ENCODE measurements at regions not wholly inside any gene's neighbourhood (a gene's known extent, or its start where the extent isn't known, plus 50 kb on each side); places are given as distances from the start of the nearest gene placed in this dataset.

DNA sequence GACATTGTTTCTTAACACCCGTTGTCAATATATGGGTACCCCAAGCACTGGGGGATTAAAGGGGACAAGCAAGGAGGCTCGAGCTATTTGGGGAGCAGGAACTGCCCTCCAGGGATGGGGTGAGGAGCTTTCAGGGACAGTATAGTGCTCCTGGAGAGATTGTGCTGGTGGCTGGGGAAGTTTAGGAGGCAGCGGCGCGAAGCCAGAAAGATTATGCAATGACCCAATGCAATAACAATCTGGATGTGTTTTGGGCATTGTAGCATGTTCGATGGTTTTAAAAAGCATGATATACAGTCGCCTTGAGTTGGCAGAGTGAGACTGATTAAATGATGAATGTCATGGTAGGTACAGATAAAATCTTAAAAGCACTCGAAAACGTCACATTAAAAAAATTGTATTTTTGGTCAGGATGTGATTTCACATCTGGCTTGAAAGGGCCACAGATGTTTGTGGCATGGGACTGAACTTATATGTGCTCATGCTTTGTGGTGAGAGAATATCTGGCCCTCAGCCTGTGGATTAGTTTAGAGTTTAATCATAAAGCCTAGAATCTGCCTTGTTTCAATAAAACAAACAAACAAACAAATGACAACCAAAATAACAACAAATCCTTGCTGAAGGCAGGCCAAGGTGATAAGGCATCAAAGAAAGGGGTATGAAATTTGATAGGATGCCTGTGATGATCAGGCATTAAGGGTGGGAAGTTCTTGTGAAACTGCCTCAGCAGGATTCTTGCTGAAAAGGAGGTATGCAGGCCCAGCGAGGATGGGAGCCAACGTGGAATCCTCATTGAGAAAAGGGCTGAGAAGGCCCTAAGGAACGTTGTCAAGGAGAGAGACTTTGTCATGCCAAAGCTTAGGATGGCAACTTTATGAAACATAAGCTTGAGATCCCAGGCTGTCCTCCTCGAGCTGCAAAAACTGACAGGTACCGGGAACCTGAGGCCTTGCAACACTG, 417.1 kb upstream of the KLF6 start:
- Histone ChIP-seq H3K9me1 (replicated peaks; ENCODE audit: control insufficient read depth, extremely low read depth, insufficient read depth, low read length) (no peaks in the 10 kb centered on the region), H2AFZ (ENCODE audit: low read depth, low read length) (no peak overlapping the region), H3K4me1 (ENCODE audit: control insufficient read depth, extremely low read depth, insufficient read depth, low read length) (no peaks in the 10 kb centered on the region), H3K4me2 (ENCODE audit: insufficient read depth, low read length) (no peak overlapping the region), H3K27me3 (ENCODE audit: control insufficient read depth in 2 of 2, insufficient read depth in 2 of 2, low read length in 2 of 2) (peaks cover 0 to 1% of the 10 kb centered on the region in 2 experiments), H3K4me3 (replicated peaks in 1 of 3; ENCODE audit: insufficient read depth in 1 of 3, low read depth in 1 of 3, low read length in 3 of 3) (no peak overlapping the region), H3K9ac (replicated peaks; ENCODE audit: extremely low read depth, insufficient read depth, low read length) (no peak overlapping the region), H3K9me3 (replicated peaks; ENCODE audit: control insufficient read depth, insufficient read depth, low read length) (no peaks in the 10 kb centered on the region), H4K20me1 (replicated peaks; ENCODE audit: control insufficient read depth, extremely low read depth, insufficient read depth, low read length) (no peaks in the 10 kb centered on the region), H3K36me3 (ENCODE audit: control insufficient read depth in 2 of 2, extremely low read depth in 1 of 2, insufficient read depth in 2 of 2, low read length in 2 of 2) (no peaks in the 10 kb centered on the region), H3K27ac (ENCODE audit: insufficient read depth, low read depth, low read length) (no peak overlapping the region), H3K79me2 (ENCODE audit: control insufficient read depth, insufficient read depth, low read length) (no peaks in the 10 kb centered on the region)
- dilution Hi-C loops (cut with MboI; ENCODE audit: extremely low pct_ligation_motif_present, low sequenced_read_pairs) = no loop called here
- DNase-seq (ENCODE audit: low read depth, low spot score) (peak; percentile 12), FAIRE-seq (no peak)
- no peak for TF ChIP-seq GATA2 (IDR thresholded peaks at IDR 0.05; ENCODE audit: insufficient read depth, insufficient read length, low read depth, low read length)
- TF ChIP-seq, protein P1, sequence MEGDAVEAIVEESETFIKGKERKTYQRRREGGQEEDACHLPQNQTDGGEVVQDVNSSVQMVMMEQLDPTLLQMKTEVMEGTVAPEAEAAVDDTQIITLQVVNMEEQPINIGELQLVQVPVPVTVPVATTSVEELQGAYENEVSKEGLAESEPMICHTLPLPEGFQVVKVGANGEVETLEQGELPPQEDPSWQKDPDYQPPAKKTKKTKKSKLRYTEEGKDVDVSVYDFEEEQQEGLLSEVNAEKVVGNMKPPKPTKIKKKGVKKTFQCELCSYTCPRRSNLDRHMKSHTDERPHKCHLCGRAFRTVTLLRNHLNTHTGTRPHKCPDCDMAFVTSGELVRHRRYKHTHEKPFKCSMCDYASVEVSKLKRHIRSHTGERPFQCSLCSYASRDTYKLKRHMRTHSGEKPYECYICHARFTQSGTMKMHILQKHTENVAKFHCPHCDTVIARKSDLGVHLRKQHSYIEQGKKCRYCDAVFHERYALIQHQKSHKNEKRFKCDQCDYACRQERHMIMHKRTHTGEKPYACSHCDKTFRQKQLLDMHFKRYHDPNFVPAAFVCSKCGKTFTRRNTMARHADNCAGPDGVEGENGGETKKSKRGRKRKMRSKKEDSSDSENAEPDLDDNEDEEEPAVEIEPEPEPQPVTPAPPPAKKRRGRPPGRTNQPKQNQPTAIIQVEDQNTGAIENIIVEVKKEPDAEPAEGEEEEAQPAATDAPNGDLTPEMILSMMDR (IDR thresholded peaks at IDR 0.05; ENCODE audit: extremely low read depth in 1 of 2, insufficient read depth in 1 of 2, low read depth in 1 of 2, low read length in 2 of 2) = no peak
- TF ChIP-seq JUN (IDR thresholded peaks at IDR 0.05; ENCODE audit: borderline replicate concordance, insufficient read depth, insufficient read length, low read depth) = no peak
- TF ChIP-seq POLR2AphosphoS5 (IDR thresholded peaks at IDR 0.05; ENCODE audit: insufficient read depth, low read depth, low read length) = no peak
- TF ChIP-seq MYC (IDR thresholded peaks at IDR 0.05; ENCODE audit: low read depth, low read length) = no peak
- TF ChIP-seq FOS (IDR thresholded peaks at IDR 0.05; ENCODE audit: borderline replicate concordance, insufficient read depth, low read length) = no peak
- no peak for TF ChIP-seq POLR2A (IDR thresholded peaks at IDR 0.05; ENCODE audit: low read depth, low read length)
- ChIA-PET POLR2A (no interaction called here), CTCF (interaction anchor here (0.7 kb wide), 1 partner anchor 329 kb away, joined by 3 read pairs; no protein-coding TSS in a partner anchor)
- intact Hi-C loops (cut with micrococcal nuclease) = no loop called here
- no TSS peak for BruUV-seq (replicated peaks)
